ENCODE measurements at regions not wholly inside any gene's neighbourhood (a gene's known extent, or its start where the extent isn't known, plus 50 kb on each side); places are given as distances from the start of the nearest gene placed in this dataset.

DNA sequence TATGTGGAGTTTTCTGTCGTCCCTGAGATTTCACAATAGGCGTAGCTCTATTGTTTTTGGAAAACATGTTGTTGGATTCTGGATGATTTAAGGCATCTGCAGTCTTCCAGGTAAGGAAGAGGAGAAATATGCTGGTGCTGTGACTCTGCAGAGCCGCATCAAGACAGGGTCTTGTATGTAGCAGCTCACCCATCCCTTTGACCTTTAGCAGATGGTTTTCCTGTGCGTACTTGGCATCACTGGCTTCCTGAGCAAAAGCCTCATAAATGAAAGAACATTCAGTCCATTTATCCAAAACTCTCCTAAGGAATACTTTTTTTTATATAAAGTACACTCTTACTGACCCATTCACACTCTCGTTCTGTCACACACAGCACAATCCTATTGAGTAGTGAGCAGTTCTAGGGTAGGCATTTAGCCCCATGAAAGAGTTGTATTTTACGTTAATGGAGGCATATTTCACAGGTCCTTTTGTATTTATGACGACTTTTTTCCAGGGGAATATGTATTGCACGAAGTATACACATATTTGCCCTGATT, 443.9 kb downstream of the STK39 start:
- Histone ChIP-seq H3K36me3 (replicated peaks in 1 of 2; ENCODE audit: control insufficient read depth in 1 of 2, insufficient read depth in 2 of 2, low read length in 2 of 2) (no peaks in the 10 kb centered on the region), H3K4me3 (replicated peaks in 1 of 3; ENCODE audit: low read depth in 2 of 3, low read length in 3 of 3) (no peak overlapping the region), H3K9ac (ENCODE audit: insufficient read depth, low read length, poor library complexity, severe bottlenecking) (no peak overlapping the region), H4K20me1 (ENCODE audit: insufficient read depth, low read length) (no peaks in the 10 kb centered on the region), H2AFZ (ENCODE audit: insufficient read depth, low read depth, low read length, poor library complexity, severe bottlenecking) (no peak overlapping the region), H3K27ac (ENCODE audit: low read depth in 1 of 2, low read length in 2 of 2) (no peak overlapping the region), H3K4me1 (ENCODE audit: control insufficient read depth in 1 of 2, insufficient read depth in 2 of 2, low read length in 2 of 2) (no peaks in the 10 kb centered on the region), H3K27me3 (ENCODE audit: control insufficient read depth in 2 of 2, insufficient read depth in 2 of 2, low read length in 2 of 2) (no peaks in the 10 kb centered on the region), H3K9me3 (replicated peaks in 1 of 2; ENCODE audit: control insufficient read depth in 1 of 2, insufficient read depth in 1 of 2, low read length in 2 of 2) (no peaks in the 10 kb centered on the region), H3K79me2 (ENCODE audit: insufficient read depth, low read length) (no peaks in the 10 kb centered on the region), H3K4me2 (replicated peaks; ENCODE audit: extremely low read depth, low read length, poor library complexity, severe bottlenecking) (no peak overlapping the region)
- peaks cover 0 to 1% (median 0%) of the 10 kb centered on the region in 3 donors for H3K27me3 Mint-ChIP-seq (ENCODE audit: low read depth in 3 of 3)
- no peak for DNase-seq
- H3K4me1 Mint-ChIP-seq: no peaks in the 10 kb centered on the region
- peaks cover 1 to 11% (median 5%) of the 10 kb centered on the region in 7 donors for H3K9me3 Mint-ChIP-seq
- H3K27ac Mint-ChIP-seq: no peak overlapping the region
- no peaks in the 10 kb centered on the region for H3K36me3 Mint-ChIP-seq
- whole genome bisulfite sequencing (ENCODE audit: insufficient coverage): 89% methylated on average over 3 of the region's 8 CpGs
- TF ChIP-seq, protein P1, sequence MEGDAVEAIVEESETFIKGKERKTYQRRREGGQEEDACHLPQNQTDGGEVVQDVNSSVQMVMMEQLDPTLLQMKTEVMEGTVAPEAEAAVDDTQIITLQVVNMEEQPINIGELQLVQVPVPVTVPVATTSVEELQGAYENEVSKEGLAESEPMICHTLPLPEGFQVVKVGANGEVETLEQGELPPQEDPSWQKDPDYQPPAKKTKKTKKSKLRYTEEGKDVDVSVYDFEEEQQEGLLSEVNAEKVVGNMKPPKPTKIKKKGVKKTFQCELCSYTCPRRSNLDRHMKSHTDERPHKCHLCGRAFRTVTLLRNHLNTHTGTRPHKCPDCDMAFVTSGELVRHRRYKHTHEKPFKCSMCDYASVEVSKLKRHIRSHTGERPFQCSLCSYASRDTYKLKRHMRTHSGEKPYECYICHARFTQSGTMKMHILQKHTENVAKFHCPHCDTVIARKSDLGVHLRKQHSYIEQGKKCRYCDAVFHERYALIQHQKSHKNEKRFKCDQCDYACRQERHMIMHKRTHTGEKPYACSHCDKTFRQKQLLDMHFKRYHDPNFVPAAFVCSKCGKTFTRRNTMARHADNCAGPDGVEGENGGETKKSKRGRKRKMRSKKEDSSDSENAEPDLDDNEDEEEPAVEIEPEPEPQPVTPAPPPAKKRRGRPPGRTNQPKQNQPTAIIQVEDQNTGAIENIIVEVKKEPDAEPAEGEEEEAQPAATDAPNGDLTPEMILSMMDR (IDR thresholded peaks at IDR 0.05): no peak
- no peak overlapping the region for H3K4me3 Mint-ChIP-seq
- intact Hi-C loops (cut with micrococcal nuclease): no loop called here

DNA sequence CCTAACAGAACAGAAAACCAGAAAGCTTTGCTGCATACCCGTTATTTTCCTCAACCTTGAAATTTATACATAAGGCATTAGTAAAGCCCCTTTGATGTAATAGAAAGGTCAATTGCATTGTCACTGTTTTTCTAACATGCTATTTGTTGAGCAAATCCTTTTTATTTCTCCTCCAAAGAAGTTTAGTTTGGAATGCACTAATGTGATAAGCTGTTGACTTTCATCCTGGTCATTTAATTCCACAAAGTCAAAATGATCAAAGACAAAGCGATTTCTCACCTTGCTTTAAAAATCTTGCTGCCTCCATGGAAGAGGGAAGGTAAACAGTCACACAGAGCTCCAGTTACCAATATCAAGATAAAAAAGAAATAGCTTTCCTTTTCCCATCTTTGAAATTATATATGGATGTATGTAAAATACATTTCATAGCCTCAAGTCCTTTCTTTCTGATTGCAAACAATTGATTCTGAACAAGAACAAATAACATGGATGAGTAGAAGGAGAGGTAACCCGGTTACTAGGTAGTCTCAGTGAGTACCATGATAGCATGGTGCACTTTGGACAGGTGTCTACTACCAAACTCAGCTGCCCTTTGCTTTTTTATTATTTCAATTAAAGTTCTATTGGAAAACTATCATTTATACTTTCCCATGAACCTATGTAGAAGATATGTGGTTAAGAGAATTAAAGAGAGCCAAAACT, 452.7 kb downstream of the STK39 start:
- no peak overlapping the region for H3K4me2 ChIP-seq (replicated peaks; ENCODE audit: extremely low read depth, low read length, poor library complexity, severe bottlenecking)
- H3K36me3 ChIP-seq (replicated peaks in 1 of 2; ENCODE audit: control insufficient read depth in 1 of 2, insufficient read depth in 2 of 2, low read length in 2 of 2): no peaks in the 10 kb centered on the region
- H3K27ac ChIP-seq (ENCODE audit: low read depth in 1 of 2, low read length in 2 of 2): no peak overlapping the region
- no peak overlapping the region for H3K4me3 ChIP-seq (replicated peaks in 1 of 3; ENCODE audit: low read depth in 2 of 3, low read length in 3 of 3)
- H3K9me3 Mint-ChIP-seq: peaks cover 0 to 4% (median 2%) of the 10 kb centered on the region in 7 donors
- intact Hi-C loops (cut with micrococcal nuclease): no loop called here
- DNase-seq: no peak
- no peaks in the 10 kb centered on the region for H3K4me1 Mint-ChIP-seq
- no peak overlapping the region for H3K9ac ChIP-seq (ENCODE audit: insufficient read depth, low read length, poor library complexity, severe bottlenecking)
- no peaks in the 10 kb centered on the region for H3K79me2 ChIP-seq (ENCODE audit: insufficient read depth, low read length)
- no peak overlapping the region for H3K27ac Mint-ChIP-seq
- H3K27me3 ChIP-seq (ENCODE audit: control insufficient read depth in 2 of 2, insufficient read depth in 2 of 2, low read length in 2 of 2): no peaks in the 10 kb centered on the region
- no peak overlapping the region for H3K4me3 Mint-ChIP-seq
- TF ChIP-seq, protein P1 (IDR thresholded peaks at IDR 0.05): no peak
- no peak overlapping the region for H2AFZ ChIP-seq (ENCODE audit: insufficient read depth, low read depth, low read length, poor library complexity, severe bottlenecking)
- no peaks in the 10 kb centered on the region for H3K9me3 ChIP-seq (replicated peaks in 1 of 2; ENCODE audit: control insufficient read depth in 1 of 2, insufficient read depth in 1 of 2, low read length in 2 of 2)
- H3K36me3 Mint-ChIP-seq: no peaks in the 10 kb centered on the region
- peaks cover 1 to 2% (median 1%) of the 10 kb centered on the region in 3 donors for H3K27me3 Mint-ChIP-seq (ENCODE audit: low read depth in 3 of 3)
- WGBS (ENCODE audit: insufficient coverage): no CpG with 5 or more reads among the region's 3 CpGs
- H4K20me1 ChIP-seq (ENCODE audit: insufficient read depth, low read length): no peaks in the 10 kb centered on the region
- H3K4me1 ChIP-seq (ENCODE audit: control insufficient read depth in 1 of 2, insufficient read depth in 2 of 2, low read length in 2 of 2): no peaks in the 10 kb centered on the region

Measured in CD14-positive monocyte (primary cell).